ENCODE measurements at regions not wholly inside any gene's neighbourhood (a gene's known extent, or its start where the extent isn't known, plus 50 kb on each side); places are given as distances from the start of the nearest gene placed in this dataset.

GRCh38 chr6:40906759-40907158 lies 132.3 kb downstream of the UNC5CL start:
- no peak for DNase-seq

- DNase-seq: no peak
These were observed 134.3 kb downstream of the UNC5CL start for GRCh38 chr6:40904583-40905194.

- no peak for DNase-seq
These were observed 135.6 kb downstream of the UNC5CL start for GRCh38 chr6:40903456-40903855.

GRCh38 chr6:40901322-40902055 lies 137.5 kb downstream of the UNC5CL start:
- DNase-seq: no peak

GRCh38 chr6:40900791-40901190 lies 138.2 kb downstream of the UNC5CL start:
- DNase-seq: no peak

GRCh38 chr6:40899684-40900155 lies 139.3 kb downstream of the UNC5CL start:
- no peak for DNase-seq

GRCh38 chr6:40898073-40898472 lies 140.9 kb downstream of the UNC5CL start:
- no peak for DNase-seq

- no peak for DNase-seq
These were observed 141.5 kb downstream of the UNC5CL start for GRCh38 chr6:40897390-40898003.

GRCh38 chr6:40896696-40897095 lies 142.3 kb downstream of the UNC5CL start:
- DNase-seq: no peak

- DNase-seq: no peak
These were observed 143.8 kb downstream of the UNC5CL start for GRCh38 chr6:40894962-40895799.

- DNase-seq: no peak
These were observed 146.0 kb downstream of the UNC5CL start for GRCh38 chr6:40893021-40893420.

- no peak for DNase-seq
These were observed 146.8 kb downstream of the UNC5CL start for GRCh38 chr6:40892223-40892622.

- no peak for DNase-seq
These were observed 147.3 kb downstream of the UNC5CL start for GRCh38 chr6:40891686-40892085.

GRCh38 chr6:40891131-40891530 lies 147.9 kb downstream of the UNC5CL start:
- DNase-seq: no peak

- no peak for DNase-seq
These were observed 149.7 kb downstream of the UNC5CL start for GRCh38 chr6:40889137-40889832.

GRCh38 chr6:40888456-40888990 lies 150.5 kb downstream of the UNC5CL start:
- DNase-seq: no peak

- no peak for DNase-seq
These were observed 151.2 kb downstream of the UNC5CL start for GRCh38 chr6:40887792-40888340.

GRCh38 chr6:40887079-40887791 lies 151.8 kb downstream of the UNC5CL start:
- DNase-seq: no peak

GRCh38 chr6:40885139-40885774 lies 153.8 kb downstream of the UNC5CL start:
- no peak for DNase-seq

- no peak for DNase-seq
These were observed 156.6 kb downstream of the UNC5CL start for GRCh38 chr6:40882323-40882997.
